Transverse colon (tissue), 4 donors: ENCODE measurements at regions not wholly inside any gene's neighbourhood (a gene's known extent, or its start where the extent isn't known, plus 50 kb on each side); places are given as distances from the start of the nearest gene placed in this dataset.

Source experiments
- DNase-seq: peaks from one replicate; pipeline ENCODE4 v3.0.0-alpha.2; 2019
- H3K27ac ChIP-seq, 4 donors: fragments of 200-600 bp; sonication (generic); 2 replicates each; pipeline ENCODE4 v1.5.1; 2016 to 2018; ENCODE audit warnings: inconsistent platforms in 4 of 4
- H3K27me3 ChIP-seq: fragments of 200-600 bp; sonication (generic); 2 replicates; pipeline ENCODE4 v1.5.1; 2017; ENCODE audit warnings: inconsistent platforms
- H3K36me3 ChIP-seq, 4 donors: fragments of 200-600 bp; sonication (generic); 2 replicates each; pipeline ENCODE4 v1.5.1; 2017 to 2019; ENCODE audit warnings: inconsistent platforms in 4 of 4
- H3K4me1 ChIP-seq, 4 donors: fragments of 200-600 bp; sonication (generic); 2 replicates each; pipeline ENCODE4 v1.5.1; 2017 to 2020; ENCODE audit warnings: inconsistent platforms in 4 of 4
- H3K4me3 ChIP-seq, 4 donors: fragments of 200-600 bp; sonication (generic); 1 replicate in 1 of 4; 2 replicates in 3 of 4; pipeline versions ENCODE4 v1.5.1 to v1.6.1; 2017 to 2019; ENCODE audit warnings: inconsistent platforms in 4 of 4
- H3K9me3 ChIP-seq, 2 donors: fragments of 200-600 bp; sonication (generic); 2 replicates each; pipeline ENCODE4 v1.5.1; 2017 to 2019; ENCODE audit warnings: inconsistent platforms in 2 of 2
- EP300 ChIP-seq: sonication (generic); formaldehyde crosslinking; IDR thresholded peaks from one replicate; pipeline ENCODE4 v1.6.1; 2017; ENCODE audit warnings: antibody characterized with exemption, low read depth
- POLR2A ChIP-seq: fragments of 450-650 bp; IDR thresholded peaks from one replicate; pipeline ENCODE4 v1.6.1; 2016; ENCODE audit warnings: antibody characterized with exemption, mild to moderate bottlenecking, moderate library complexity
- POLR2AphosphoS5 ChIP-seq, 3 donors: sonication (generic); formaldehyde crosslinking; IDR thresholded peaks; one replicate each; pipeline ENCODE4 v1.6.1; 2016; ENCODE audit warnings: antibody characterized with exemption in 3 of 3
- WGBS, 2 donors: methylation state at CpG; one replicate each; pipeline ENCODE4 v1.1.5; 2018; ENCODE audit warnings: low coverage in 1 of 2; 5-methylcytosine and 5-hydroxymethylcytosine counted together
- in situ Hi-C, 4 donors: fragments of 200-750 bp; cut with MboI; loops; one replicate each; pipeline versions ENCODE4 v1.15.0 to v1.15.1; 2017; ENCODE audit warnings: low sequenced_read_pairs in 3 of 4, low pct_ligation_motif_present in 1 of 4, low pct_unique_long_range_greater_than_20kb in 1 of 4
- intact Hi-C: fragments of 100-400 bp; cut with DNase I; formaldehyde crosslinking; loops from one replicate; pipeline ENCODE4 v1.15.1; 2023; ENCODE audit warnings: low total_unique reads
- TF ChIP-seq, protein P1 (sequence below), 5 experiments: fragments of 200-600 bp in 3 of 5; fragments of 450-650 bp in 2 of 5; sonication (generic) in 3 of 5; IDR thresholded peaks; 1 replicate in 2 of 5; 2 replicates in 3 of 5; pipeline ENCODE4 v1.5.1; 2016 to 2017; ENCODE audit warnings: antibody characterized with exemption in 5 of 5, inconsistent platforms in 3 of 5, mild to moderate bottlenecking in 2 of 5, moderate library complexity in 1 of 5

DNA sequence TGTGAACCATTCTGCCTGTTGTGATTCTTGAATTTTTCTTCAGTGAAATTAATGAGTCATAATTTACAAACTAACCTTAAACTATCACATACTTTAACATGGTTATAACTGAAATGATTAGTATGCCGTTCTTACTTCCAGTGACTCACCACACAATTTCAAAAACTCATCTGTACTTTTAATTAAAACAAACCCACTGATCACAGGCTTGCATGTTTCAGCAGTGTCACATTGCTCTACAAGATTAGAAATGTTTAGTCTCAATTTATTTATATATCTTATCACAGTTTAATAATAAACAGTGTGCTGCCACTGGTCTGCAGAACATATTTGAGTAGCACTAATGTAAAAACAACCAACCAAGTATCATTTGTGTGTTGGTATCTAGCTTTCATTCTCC, 2227.9 kb upstream of the PCDH20 start:
- no peak for DNase-seq
- TF ChIP-seq POLR2AphosphoS5 (IDR thresholded peaks at IDR 0.05) (no peak), EP300 (no peak), POLR2A (no peak)
- TF ChIP-seq, protein P1, sequence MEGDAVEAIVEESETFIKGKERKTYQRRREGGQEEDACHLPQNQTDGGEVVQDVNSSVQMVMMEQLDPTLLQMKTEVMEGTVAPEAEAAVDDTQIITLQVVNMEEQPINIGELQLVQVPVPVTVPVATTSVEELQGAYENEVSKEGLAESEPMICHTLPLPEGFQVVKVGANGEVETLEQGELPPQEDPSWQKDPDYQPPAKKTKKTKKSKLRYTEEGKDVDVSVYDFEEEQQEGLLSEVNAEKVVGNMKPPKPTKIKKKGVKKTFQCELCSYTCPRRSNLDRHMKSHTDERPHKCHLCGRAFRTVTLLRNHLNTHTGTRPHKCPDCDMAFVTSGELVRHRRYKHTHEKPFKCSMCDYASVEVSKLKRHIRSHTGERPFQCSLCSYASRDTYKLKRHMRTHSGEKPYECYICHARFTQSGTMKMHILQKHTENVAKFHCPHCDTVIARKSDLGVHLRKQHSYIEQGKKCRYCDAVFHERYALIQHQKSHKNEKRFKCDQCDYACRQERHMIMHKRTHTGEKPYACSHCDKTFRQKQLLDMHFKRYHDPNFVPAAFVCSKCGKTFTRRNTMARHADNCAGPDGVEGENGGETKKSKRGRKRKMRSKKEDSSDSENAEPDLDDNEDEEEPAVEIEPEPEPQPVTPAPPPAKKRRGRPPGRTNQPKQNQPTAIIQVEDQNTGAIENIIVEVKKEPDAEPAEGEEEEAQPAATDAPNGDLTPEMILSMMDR (IDR thresholded peaks at IDR 0.05), result no peak
- in situ Hi-C loops, result no loop called here
- no peaks in the 10 kb centered on the region for H3K36me3 ChIP-seq
- intact Hi-C loops, result no loop called here
- no peaks in the 10 kb centered on the region for H3K9me3 ChIP-seq
- no peaks in the 10 kb centered on the region for H3K4me1 ChIP-seq
- H3K27ac ChIP-seq, result no peak overlapping the region
- no peak overlapping the region for H3K4me3 ChIP-seq
- H3K27me3 ChIP-seq, result no peaks in the 10 kb centered on the region
- WGBS, 2 donors, result 57 to 71% methylated on average over 1 of the region's 1 CpG

DNA sequence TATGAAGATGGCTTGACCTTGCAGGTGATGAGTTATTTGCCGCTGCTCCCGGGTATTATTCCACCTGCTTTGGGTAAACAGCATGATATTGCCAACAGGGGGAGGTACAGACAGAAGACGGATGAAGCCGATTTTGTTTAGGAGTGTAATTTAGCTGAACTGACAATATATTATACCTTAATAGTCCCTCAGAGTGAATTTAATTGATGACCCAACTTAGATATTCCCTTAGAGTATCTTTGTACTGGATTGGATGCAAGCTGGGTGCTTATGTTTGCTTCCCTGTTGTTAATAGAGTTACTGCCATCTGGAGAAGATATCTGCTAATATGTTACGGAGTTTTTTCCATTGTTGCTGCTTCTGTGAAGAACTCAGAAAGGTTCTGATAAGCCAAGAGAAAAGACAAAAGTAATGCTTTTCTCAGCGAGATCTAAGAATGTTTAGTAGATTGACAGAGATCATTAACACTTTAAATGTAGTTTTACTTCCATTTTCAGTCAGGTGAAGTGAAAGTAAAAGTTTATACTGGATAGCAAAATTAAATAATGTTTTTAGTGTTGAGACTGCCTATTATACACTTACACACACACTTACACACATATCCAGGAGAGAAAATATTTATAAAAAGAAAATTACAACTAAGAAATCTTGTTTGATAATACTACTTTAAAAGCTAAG, 2220.8 kb upstream of the PCDH20 start:
- no peak for TF ChIP-seq EP300
- TF ChIP-seq, protein P1 (IDR thresholded peaks at IDR 0.05), result no peak
- TF ChIP-seq POLR2A, result no peak
- no peak for TF ChIP-seq POLR2AphosphoS5 (IDR thresholded peaks at IDR 0.05)
- H3K36me3 ChIP-seq, result no peaks in the 10 kb centered on the region
- in situ Hi-C loops (no loop called here), intact Hi-C loops (no loop called here)
- no peaks in the 10 kb centered on the region for H3K27me3 ChIP-seq
- no peak overlapping the region for H3K27ac ChIP-seq
- 37 to 46% methylated on average over 6 of the region's 6 CpGs for WGBS, 2 donors
- H3K4me3 ChIP-seq, result no peak overlapping the region
- no peaks in the 10 kb centered on the region for H3K9me3 ChIP-seq
- no peaks in the 10 kb centered on the region for H3K4me1 ChIP-seq
- no peak for DNase-seq

DNA sequence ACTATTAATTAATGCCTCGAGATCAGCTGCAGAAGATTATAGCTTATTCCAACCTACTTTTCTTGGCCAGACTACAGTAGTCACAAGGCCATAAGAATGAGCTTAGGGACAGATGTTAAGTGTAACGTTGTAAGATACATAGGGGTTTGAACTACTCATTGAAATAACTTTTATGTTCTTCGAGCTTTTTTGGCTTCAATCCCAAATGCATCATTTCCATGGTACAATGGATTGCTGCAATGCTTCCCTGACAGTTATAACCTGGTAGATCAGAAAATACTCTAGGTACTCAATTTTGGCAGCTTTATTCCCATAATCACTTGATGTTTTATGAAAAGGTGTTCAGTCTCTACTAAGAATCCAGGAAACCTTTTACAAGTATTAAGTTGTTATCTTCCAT, 2216.7 kb upstream of the PCDH20 start:
- in situ Hi-C loops, result no loop called here
- Histone ChIP-seq H3K27ac (no peak overlapping the region), H3K9me3 (no peaks in the 10 kb centered on the region), H3K4me3 (no peak overlapping the region), H3K4me1 (no peaks in the 10 kb centered on the region), H3K27me3 (no peaks in the 10 kb centered on the region), H3K36me3 (no peaks in the 10 kb centered on the region)
- intact Hi-C loops, result no loop called here
- TF ChIP-seq POLR2A (no peak), POLR2AphosphoS5 (IDR thresholded peaks at IDR 0.05) (no peak), EP300 (no peak)
- TF ChIP-seq, protein P1 (IDR thresholded peaks at IDR 0.05), result no peak
- DNase-seq, result no peak
- 47% methylated on average over 3 of the region's 3 CpGs for WGBS, 2 donors

DNA sequence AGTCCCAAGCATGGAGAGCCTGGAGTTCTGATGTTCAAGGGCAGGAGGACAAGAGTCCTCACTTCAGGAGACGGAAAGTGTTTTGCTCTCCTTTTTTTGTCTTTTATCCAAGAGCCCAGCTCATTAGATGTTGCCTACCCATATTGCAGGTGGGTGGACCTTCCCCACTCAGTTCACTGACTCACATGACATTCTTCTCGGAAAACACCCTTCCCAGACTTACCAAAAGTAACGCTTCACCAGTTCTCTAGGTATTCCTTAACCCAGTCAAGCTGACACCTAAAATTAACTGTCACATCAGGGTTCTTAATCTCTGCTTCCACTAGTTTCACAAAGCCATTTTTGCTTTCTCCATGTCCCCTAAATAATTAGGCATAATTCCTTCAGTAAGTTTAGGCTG, 2215.4 kb upstream of the PCDH20 start:
- TF ChIP-seq, protein P1 (IDR thresholded peaks at IDR 0.05), result no peak
- no peak for TF ChIP-seq POLR2A
- TF ChIP-seq POLR2AphosphoS5 (IDR thresholded peaks at IDR 0.05), result no peak
- TF ChIP-seq EP300, result no peak
- Histone ChIP-seq H3K36me3 (no peaks in the 10 kb centered on the region), H3K4me1 (no peaks in the 10 kb centered on the region), H3K9me3 (no peaks in the 10 kb centered on the region), H3K4me3 (no peak overlapping the region), H3K27me3 (no peaks in the 10 kb centered on the region), H3K27ac (no peak overlapping the region)
- 78 to 86% methylated on average over 3 of the region's 3 CpGs for whole genome bisulfite sequencing, 2 donors
- DNase-seq, result no peak
- in situ Hi-C loops (no loop called here), intact Hi-C loops (no loop called here)
